Adrenal gland (tissue), 9 donors: ENCODE measurements at regions not wholly inside any gene's neighbourhood (a gene's known extent, or its start where the extent isn't known, plus 50 kb on each side); places are given as distances from the start of the nearest gene placed in this dataset.

Source experiments
- DNase-seq, 7 donors: peaks; one replicate each; pipeline ENCODE4 v3.0.0-alpha.2; 2019 to 2020
- H3K27ac ChIP-seq, 5 donors: fragments of 200-600 bp; sonication (generic) in 4 of 5; 1 replicate in 3 of 5; 2 replicates in 2 of 5; pipeline versions ENCODE4 v1.5.1 to v1.8.0; 2016 to 2020; ENCODE audit warnings: mild to moderate bottlenecking in 1 of 5
- H3K27me3 ChIP-seq: fragments of 200-600 bp; 2 replicates; pipeline ENCODE4 v1.8.0; 2021
- H3K36me3 ChIP-seq, 2 donors: fragments of 200-600 bp; replicated peaks in 1 of 2; 1 replicate in 1 of 2; 2 replicates in 1 of 2; pipeline versions ENCODE4 v1.5.1 to v1.8.0; 2018 to 2022
- H3K4me1 ChIP-seq, 2 donors: fragments of 200-600 bp; replicated peaks in 1 of 2; 1 replicate in 1 of 2; 2 replicates in 1 of 2; pipeline versions ENCODE4 v1.5.1 to v1.8.0; 2018 to 2021
- H3K4me3 ChIP-seq, 4 donors: fragments of 200-600 bp; sonication (generic) in 3 of 4; one replicate each; pipeline ENCODE4 v1.5.1; 2016 to 2018
- H3K9me3 ChIP-seq, 3 donors: fragments of 200-600 bp; sonication (generic) in 1 of 3; replicated peaks in 1 of 3; 1 replicate in 2 of 3; 2 replicates in 1 of 3; pipeline versions ENCODE4 v1.5.1 to v1.8.0; 2016 to 2021
- POLR2A ChIP-seq, 2 donors: fragments of 450-650 bp; IDR thresholded peaks; one replicate each; pipeline ENCODE4 v1.6.1; 2017; ENCODE audit warnings: antibody characterized with exemption in 2 of 2, mild to moderate bottlenecking in 2 of 2, moderate library complexity in 1 of 2
- WGBS, 4 donors: extraction: QIAGEN DNeasy Blood & Tissue Kit in 2 of 4; methylation state at CpG; one replicate each; pipeline versions ENCODE4 v1.1.5 to v1.1.7; 2013 to 2017; 5-methylcytosine and 5-hydroxymethylcytosine counted together
- intact Hi-C, 2 donors: fragments of 100-400 bp; cut with DNase I; formaldehyde crosslinking; loops; one replicate each; pipeline versions ENCODE4 v1.14.1 to v1.15.0; 2022 to 2023
- TF ChIP-seq, protein P1 (sequence below), 6 experiments: fragments of 450-650 bp in 4 of 6; fragments of 200-600 bp in 2 of 6; sonication (generic) in 1 of 6; IDR thresholded peaks; 1 replicate in 5 of 6; 2 replicates in 1 of 6; pipeline versions ENCODE4 v1.5.1 to v1.8.0; 2016 to 2021; ENCODE audit warnings: antibody characterized with exemption in 6 of 6, mild to moderate bottlenecking in 2 of 6, moderate library complexity in 1 of 6
- donor health status: healthy with polysubstance abuse.
- donor health status: Bipolar disorder and iron deficiency.
- donor health status: DM: yes; HTN: yes; CAD: no.
- donor health status: DM: no; HTN: no; CAD: no.
- donor health status: DM: no; HTN: no; CAD: no.

DNA sequence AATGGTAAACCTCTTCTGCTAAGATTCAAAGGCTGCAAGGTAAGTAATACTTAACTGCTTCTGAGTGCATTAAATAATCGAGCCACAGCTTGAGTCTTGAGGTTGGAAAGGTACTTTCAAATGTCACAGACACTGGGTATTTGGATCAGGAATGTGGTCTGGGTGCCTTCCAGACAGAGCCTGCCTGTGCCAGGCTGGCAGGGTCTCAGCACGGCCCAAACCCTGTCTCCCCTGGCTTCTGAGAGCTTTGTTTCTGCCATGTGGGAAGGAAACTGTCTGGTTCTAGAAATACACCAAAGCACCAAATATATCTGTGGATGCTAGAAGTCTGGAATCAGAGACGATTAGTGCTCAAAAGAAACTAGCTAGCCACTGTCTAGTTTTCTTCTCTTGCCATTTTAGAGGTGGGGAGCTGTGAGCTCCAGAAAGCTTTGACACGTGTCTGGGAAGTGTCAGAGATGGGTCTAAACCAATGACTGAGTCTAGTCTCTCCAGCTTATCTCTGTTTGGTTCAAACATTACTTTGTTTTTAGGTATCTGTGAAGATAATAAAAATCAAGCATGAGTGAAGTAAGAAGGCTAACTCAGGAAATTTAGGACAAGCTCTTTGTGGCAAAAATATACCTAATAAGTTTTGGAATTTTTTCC, 162.8 kb downstream of the CYP26A1 start:
- WGBS, 4 donors, result 66 to 75% (median 71%) methylated on average over 4 of the region's 4 CpGs
- Histone ChIP-seq H3K9me3 (no peaks in the 10 kb centered on the region), H3K4me1 (no peaks in the 10 kb centered on the region), H3K27ac (no peak overlapping the region), H3K4me3 (no peak overlapping the region), H3K36me3 (no peaks in the 10 kb centered on the region), H3K27me3 (no peaks in the 10 kb centered on the region)
- no peak for TF ChIP-seq POLR2A (IDR thresholded peaks at IDR 0.05)
- TF ChIP-seq, protein P1, sequence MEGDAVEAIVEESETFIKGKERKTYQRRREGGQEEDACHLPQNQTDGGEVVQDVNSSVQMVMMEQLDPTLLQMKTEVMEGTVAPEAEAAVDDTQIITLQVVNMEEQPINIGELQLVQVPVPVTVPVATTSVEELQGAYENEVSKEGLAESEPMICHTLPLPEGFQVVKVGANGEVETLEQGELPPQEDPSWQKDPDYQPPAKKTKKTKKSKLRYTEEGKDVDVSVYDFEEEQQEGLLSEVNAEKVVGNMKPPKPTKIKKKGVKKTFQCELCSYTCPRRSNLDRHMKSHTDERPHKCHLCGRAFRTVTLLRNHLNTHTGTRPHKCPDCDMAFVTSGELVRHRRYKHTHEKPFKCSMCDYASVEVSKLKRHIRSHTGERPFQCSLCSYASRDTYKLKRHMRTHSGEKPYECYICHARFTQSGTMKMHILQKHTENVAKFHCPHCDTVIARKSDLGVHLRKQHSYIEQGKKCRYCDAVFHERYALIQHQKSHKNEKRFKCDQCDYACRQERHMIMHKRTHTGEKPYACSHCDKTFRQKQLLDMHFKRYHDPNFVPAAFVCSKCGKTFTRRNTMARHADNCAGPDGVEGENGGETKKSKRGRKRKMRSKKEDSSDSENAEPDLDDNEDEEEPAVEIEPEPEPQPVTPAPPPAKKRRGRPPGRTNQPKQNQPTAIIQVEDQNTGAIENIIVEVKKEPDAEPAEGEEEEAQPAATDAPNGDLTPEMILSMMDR (IDR thresholded peaks at IDR 0.05), result no peak
- intact Hi-C loops, result no loop called here
- no peak for DNase-seq

DNA sequence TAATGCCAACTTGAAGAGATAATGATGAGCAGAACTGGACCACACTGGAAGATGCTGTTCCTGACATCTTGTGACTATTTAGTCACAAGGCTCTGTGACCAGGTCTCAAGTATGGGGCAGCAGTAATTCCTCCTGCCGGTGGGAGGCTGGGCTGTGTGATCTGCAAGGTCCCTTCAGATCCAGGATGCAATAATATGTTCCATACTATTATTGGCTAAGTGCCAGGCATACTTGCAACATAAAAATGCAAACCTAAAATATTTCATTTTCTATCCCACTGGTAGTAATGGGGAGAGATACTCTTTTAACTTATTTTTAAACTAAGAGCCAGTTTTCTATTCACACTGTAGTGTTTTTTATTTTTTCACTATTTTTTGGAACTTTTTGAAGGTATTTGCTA, 171.5 kb downstream of the CYP26A1 start:
- Histone ChIP-seq H3K27me3 (no peaks in the 10 kb centered on the region), H3K36me3 (no peaks in the 10 kb centered on the region), H3K27ac (no peak overlapping the region), H3K9me3 (no peaks in the 10 kb centered on the region), H3K4me1 (peaks cover 0 to 3% of the 10 kb centered on the region in 2 donors), H3K4me3 (no peak overlapping the region)
- 13 to 36% (median 17%) methylated on average over 1 of the region's 1 CpG for WGBS, 4 donors
- intact Hi-C loops, result no loop called here
- no peak for DNase-seq
- no peak for TF ChIP-seq POLR2A (IDR thresholded peaks at IDR 0.05)
- TF ChIP-seq, protein P1 (IDR thresholded peaks at IDR 0.05), result no peak

DNA sequence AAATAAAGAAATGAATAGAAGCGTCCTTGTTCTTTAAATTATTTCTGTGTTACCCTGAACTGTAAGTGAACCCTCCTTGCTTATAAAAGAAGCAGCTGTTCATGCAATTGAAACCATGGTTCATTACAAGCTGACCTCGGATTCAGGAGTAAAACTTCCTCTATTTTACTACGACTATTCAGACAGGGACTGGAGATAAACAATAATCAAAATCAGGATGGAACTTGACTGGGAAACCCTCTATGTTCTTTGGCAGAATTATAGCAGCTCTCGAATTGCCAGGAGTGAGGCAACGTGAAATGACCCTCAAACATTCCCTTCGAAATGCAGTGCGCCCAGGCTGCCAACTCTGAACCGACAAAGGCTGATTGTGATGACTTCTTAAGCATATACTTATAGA, 172.1 kb downstream of the CYP26A1 start:
- no peak for DNase-seq
- no peaks in the 10 kb centered on the region for H3K9me3 ChIP-seq
- TF ChIP-seq, protein P1 (IDR thresholded peaks at IDR 0.05), result no peak
- no peak for TF ChIP-seq POLR2A (IDR thresholded peaks at IDR 0.05)
- no peak overlapping the region for H3K27ac ChIP-seq
- H3K4me3 ChIP-seq, result no peak overlapping the region
- H3K36me3 ChIP-seq, result no peaks in the 10 kb centered on the region
- no peaks in the 10 kb centered on the region for H3K27me3 ChIP-seq
- H3K4me1 ChIP-seq, result peaks cover 0 to 3% of the 10 kb centered on the region in 2 donors
- intact Hi-C loops, result no loop called here
- WGBS, 4 donors, result 34 to 43% (median 39%) methylated on average over 8 of the region's 8 CpGs

DNA sequence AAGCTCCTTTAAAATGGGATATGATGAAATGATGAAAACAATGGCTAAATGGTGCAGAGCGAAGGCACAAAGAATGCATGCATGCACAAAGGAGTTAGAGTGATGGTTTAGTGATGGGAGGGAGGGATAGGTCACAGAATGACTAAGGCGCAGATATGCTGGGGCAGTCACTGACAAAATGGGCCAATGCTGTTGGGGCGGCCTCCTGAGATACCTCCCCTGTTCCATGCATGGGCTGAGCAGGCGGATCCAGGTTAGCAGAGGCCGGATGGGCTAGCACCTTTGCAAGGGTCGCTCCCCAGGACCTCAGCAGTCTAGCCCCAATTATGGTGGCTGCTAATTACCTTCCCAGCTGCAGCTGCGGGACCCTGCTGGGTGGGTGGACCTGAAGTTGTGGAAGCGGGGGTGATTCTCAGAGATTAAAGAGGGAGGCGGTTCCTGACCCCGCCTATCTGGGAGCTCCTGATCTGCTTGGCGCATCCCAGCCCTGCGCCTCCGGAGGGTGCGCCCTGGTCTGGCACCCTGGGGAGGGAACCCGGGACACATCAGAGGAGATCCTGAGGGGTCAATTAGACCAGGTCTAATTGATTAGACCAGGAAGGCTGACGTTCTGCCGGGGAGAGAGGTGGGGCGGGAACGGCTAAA, 175.0 kb downstream of the CYP26A1 start:
- Histone ChIP-seq H3K9me3 (no peaks in the 10 kb centered on the region), H3K4me1 (peaks cover 0 to 3% of the 10 kb centered on the region in 2 donors), H3K27ac (no peak overlapping the region), H3K27me3 (no peaks in the 10 kb centered on the region), H3K4me3 (no peak overlapping the region), H3K36me3 (no peaks in the 10 kb centered on the region)
- no peak for DNase-seq
- intact Hi-C loops, result no loop called here
- WGBS, 4 donors, result 70 to 84% (median 75%) methylated on average over 14 to 19 of the region's 19 CpGs
- no peak for TF ChIP-seq POLR2A (IDR thresholded peaks at IDR 0.05)
- TF ChIP-seq, protein P1 (IDR thresholded peaks at IDR 0.05), result no peak
